Colonic mucosa (tissue), 4 donors: ENCODE measurements at regions not wholly inside any gene's neighbourhood (a gene's known extent, or its start where the extent isn't known, plus 50 kb on each side); places are given as distances from the start of the nearest gene placed in this dataset.

Experiments used
- DNase-seq: peaks from one replicate; pipeline ENCODE4 v3.0.0-alpha.2; 2020
- H3K27ac ChIP-seq: fragments of 200-600 bp; one replicate; pipeline ENCODE4 v1.8.0; 2021
- H3K27me3 ChIP-seq: fragments of 200-600 bp; one replicate; pipeline ENCODE4 v1.8.0; 2021
- H3K36me3 ChIP-seq: fragments of 200-600 bp; one replicate; pipeline ENCODE4 v1.8.0; 2021
- H3K4me1 ChIP-seq: fragments of 200-600 bp; one replicate; pipeline ENCODE4 v1.8.0; 2021; ENCODE audit warnings: mild to moderate bottlenecking
- H3K4me3 ChIP-seq: fragments of 200-600 bp; one replicate; pipeline ENCODE4 v1.8.0; 2021
- H3K9ac ChIP-seq, 2 donors: one replicate each; pipeline ENCODE4 v1.7.0; 2013; ENCODE audit warnings: control low read depth in 2 of 2, low read depth in 2 of 2, low read length in 2 of 2
- H3K9me3 ChIP-seq: fragments of 200-600 bp; one replicate; pipeline ENCODE4 v1.8.0; 2021
- CTCF ChIP-seq: fragments of 200-600 bp; IDR thresholded peaks from one replicate; pipeline ENCODE4 v1.8.0; 2022; ENCODE audit warnings: antibody characterized with exemption, mild to moderate bottlenecking
- intact Hi-C: fragments of 100-400 bp; cut with DNase I; formaldehyde crosslinking; loops from one replicate; pipeline ENCODE4 v1.14.1; 2022
- donor health status: healthy.
- donor health status: DM: no; HTN: no; CAD: no.
- donor health status: DM: no; HTN: no; CAD: no.

DNA sequence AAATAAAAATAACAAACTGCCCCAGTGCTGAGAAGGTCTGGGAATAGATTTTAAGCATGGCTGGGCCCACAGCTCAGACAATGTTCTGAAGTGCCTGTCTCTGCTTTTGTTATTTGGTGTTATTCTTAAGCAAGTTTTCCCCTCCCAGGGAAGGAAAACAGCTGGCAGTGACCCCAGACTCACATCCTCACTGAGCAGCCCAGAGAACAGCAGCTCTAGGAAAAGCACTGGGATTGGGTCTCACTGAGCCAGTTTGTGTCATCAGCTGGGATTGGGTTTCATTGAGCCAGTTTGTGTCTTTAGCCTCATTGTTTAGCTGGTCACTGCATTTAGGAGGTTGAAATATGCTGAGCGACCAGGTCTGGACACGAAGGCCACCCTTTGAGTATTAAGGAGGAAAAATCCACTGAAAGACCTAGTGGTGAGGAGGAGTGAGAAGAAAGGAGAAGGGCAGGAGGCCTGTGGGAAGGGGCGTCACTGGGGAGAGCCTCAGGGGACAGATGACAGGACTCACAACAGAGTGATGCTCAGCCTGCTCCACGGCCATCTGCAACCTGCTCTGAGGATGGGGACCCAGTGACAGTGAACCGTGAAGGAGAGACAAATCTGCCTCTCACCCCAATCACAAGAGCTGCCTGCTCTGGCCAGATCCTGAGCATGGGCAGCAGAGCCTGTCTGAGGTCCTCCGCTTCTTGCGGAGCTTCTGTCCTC lies 103.8 kb downstream of the TOMM20 start:
- Histone ChIP-seq H3K4me3 (no peak overlapping the region), H3K27ac (no peak overlapping the region), H3K36me3 (no peaks in the 10 kb centered on the region), H3K9ac (no peak overlapping the region), H3K9me3 (no peaks in the 10 kb centered on the region), H3K27me3 (no peaks in the 10 kb centered on the region), H3K4me1 (peaks cover 8% of the 10 kb centered on the region)
- intact Hi-C loops, result no loop called here
- TF ChIP-seq CTCF, result no peak
- no peak for DNase-seq

DNA sequence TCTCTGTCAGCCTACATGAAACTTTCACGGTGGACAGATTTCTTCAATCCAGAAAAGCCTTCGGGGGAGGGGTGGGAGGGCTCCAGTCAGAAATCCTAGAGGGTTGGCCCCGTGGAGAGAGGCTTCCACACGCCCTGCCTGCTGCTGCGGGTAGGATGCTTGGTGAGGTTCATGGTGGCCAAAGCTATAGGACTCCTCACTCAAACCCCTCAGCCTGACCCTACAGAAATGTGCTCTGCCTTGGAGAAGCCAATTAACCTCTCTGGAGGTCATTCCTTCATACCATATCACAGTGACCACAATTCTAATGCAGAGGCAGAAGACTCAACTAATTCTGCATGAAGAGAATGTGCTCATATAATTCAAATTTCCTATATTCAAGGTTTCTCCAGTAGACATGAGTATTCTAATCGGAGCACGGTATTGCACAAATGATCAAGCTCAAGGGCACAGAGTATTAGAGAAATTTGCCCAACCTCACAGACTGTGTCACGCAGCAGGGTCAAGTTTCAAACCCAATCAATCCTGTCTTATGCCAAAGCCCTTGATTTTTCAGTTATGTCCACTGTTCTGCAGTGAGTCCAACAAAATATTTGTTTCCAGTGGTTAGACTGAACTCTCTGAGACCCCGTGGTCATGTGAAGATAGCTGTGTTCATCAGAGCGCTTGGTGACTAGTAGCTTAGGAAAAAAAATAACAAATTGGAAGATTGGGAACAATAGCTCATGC lies 104.8 kb downstream of the TOMM20 start:
- no peak overlapping the region for H3K9ac ChIP-seq
- intact Hi-C loops, result no loop called here
- no peaks in the 10 kb centered on the region for H3K9me3 ChIP-seq
- peaks cover 8% of the 10 kb centered on the region for H3K4me1 ChIP-seq
- H3K4me3 ChIP-seq, result no peak overlapping the region
- TF ChIP-seq CTCF, result no peak
- no peaks in the 10 kb centered on the region for H3K27me3 ChIP-seq
- H3K36me3 ChIP-seq, result no peaks in the 10 kb centered on the region
- no peak overlapping the region for H3K27ac ChIP-seq
- no peak for DNase-seq

GRCh38 chr1:235022981-235023710 lies 105.5 kb downstream of the TOMM20 start:
- Histone ChIP-seq H3K36me3 (no peaks in the 10 kb centered on the region), H3K4me1 (peaks cover 8% of the 10 kb centered on the region), H3K9ac (no peak overlapping the region), H3K4me3 (no peak overlapping the region), H3K27me3 (no peaks in the 10 kb centered on the region), H3K9me3 (no peaks in the 10 kb centered on the region), H3K27ac (no peak overlapping the region)
- intact Hi-C loops, result no loop called here
- DNase-seq, result no peak
- TF ChIP-seq CTCF, result no peak

- Histone ChIP-seq H3K36me3 (no peaks in the 10 kb centered on the region), H3K9me3 (no peaks in the 10 kb centered on the region), H3K9ac (peak overlapping the region in 1 of 2 donors; percentile 59), H3K27ac (peak overlapping the region; percentile 8), H3K4me3 (no peak overlapping the region), H3K4me1 (peaks cover 8% of the 10 kb centered on the region), H3K27me3 (no peaks in the 10 kb centered on the region)
- TF ChIP-seq CTCF, result no peak
- DNase-seq, result no peak
- intact Hi-C loops, result no loop called here
Measured at GRCh38 chr1:235022341-235022980, 106.2 kb downstream of the TOMM20 start.

DNA sequence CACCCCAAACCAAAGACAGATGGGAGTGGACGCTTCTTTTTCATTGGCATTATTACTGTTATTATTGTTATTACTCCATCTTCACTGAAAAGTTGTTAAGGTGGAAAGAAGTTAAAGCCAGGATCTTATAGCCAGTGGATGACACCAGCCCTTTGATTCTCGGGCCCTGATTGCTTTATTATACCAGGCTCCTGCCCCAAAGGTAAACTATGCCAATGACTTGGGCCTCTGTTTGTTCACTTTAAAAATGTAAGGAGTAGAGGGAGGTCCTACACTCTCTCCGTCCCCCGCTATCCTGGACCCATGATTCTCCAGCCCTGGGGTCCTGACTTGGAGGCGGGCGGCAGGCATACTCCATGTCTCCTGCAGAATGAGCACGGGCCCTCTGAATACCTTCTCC lies 106.8 kb downstream of the TOMM20 start:
- TF ChIP-seq CTCF, result no peak
- H3K4me3 ChIP-seq, result no peak overlapping the region
- H3K27ac ChIP-seq, result peak overlapping the region; percentile 8
- H3K36me3 ChIP-seq, result no peaks in the 10 kb centered on the region
- intact Hi-C loops, result no loop called here
- H3K9ac ChIP-seq, result peak overlapping the region in 1 of 2 donors; percentile 59
- no peaks in the 10 kb centered on the region for H3K27me3 ChIP-seq
- H3K4me1 ChIP-seq, result peaks cover 8% of the 10 kb centered on the region
- peak; percentile 50 for DNase-seq
- H3K9me3 ChIP-seq, result no peaks in the 10 kb centered on the region
